ENCODE measurements at regions not wholly inside any gene's neighbourhood (a gene's known extent, or its start where the extent isn't known, plus 50 kb on each side); places are given as distances from the start of the nearest gene placed in this dataset.

- H3K9me3 Mint-ChIP-seq: peaks cover 4% of the 10 kb centered on the region
- intact Hi-C loops (cut with micrococcal nuclease): no loop called here
- no peaks in the 10 kb centered on the region for H3K27me3 Mint-ChIP-seq
- H3K27ac Mint-ChIP-seq: no peak overlapping the region
- DNase-seq: no peak
- H3K4me1 Mint-ChIP-seq: no peaks in the 10 kb centered on the region
- H3K4me3 Mint-ChIP-seq: no peak overlapping the region
- no peaks in the 10 kb centered on the region for H3K36me3 Mint-ChIP-seq (ENCODE audit: low read depth)
These were observed 886.7 kb downstream of the SUCLG1 start for GRCh38 chr2:83572400-83572799.

GRCh38 chr2:83567551-83567950, 891.5 kb downstream of the SUCLG1 start:
- Mint-ChIP-seq H3K4me3 (no peak overlapping the region), H3K27ac (no peak overlapping the region), H3K9me3 (peaks cover 4% of the 10 kb centered on the region), H3K4me1 (no peaks in the 10 kb centered on the region), H3K27me3 (no peaks in the 10 kb centered on the region), H3K36me3 (ENCODE audit: low read depth) (no peaks in the 10 kb centered on the region)
- no peak for DNase-seq
- intact Hi-C loops (cut with micrococcal nuclease): no loop called here

DNA sequence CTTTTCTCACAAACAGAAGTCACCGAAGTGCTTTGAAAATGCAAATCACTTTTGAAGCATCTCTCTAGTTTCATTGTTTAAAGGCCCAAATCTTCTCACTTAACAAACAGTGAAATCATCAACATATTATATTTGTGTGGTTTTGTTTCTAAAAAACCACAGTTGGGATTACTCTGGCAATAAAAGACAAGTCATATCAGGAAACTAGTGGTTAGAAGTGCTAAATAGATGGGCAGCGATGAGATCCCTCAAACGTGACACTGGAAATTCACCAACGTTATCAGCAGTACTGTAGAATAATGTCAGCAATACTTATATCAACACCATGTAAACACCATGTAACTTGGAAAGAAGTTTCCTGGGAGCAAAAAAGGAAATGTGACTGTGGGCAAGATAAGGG, 893.5 kb downstream of the SUCLG1 start:
- H3K4me1 Mint-ChIP-seq: no peaks in the 10 kb centered on the region
- H3K27ac Mint-ChIP-seq: no peak overlapping the region
- no peaks in the 10 kb centered on the region for H3K36me3 Mint-ChIP-seq (ENCODE audit: low read depth)
- peaks cover 4% of the 10 kb centered on the region for H3K9me3 Mint-ChIP-seq
- no peak for DNase-seq
- intact Hi-C loops (cut with micrococcal nuclease): no loop called here
- no peaks in the 10 kb centered on the region for H3K27me3 Mint-ChIP-seq
- no peak overlapping the region for H3K4me3 Mint-ChIP-seq

- Mint-ChIP-seq H3K27me3 (no peaks in the 10 kb centered on the region), H3K36me3 (ENCODE audit: low read depth) (no peaks in the 10 kb centered on the region), H3K27ac (no peak overlapping the region), H3K4me3 (no peak overlapping the region), H3K4me1 (no peaks in the 10 kb centered on the region), H3K9me3 (peaks cover 4% of the 10 kb centered on the region)
- intact Hi-C loops (cut with micrococcal nuclease): no loop called here
- no peak for DNase-seq
These were observed 893.9 kb downstream of the SUCLG1 start for GRCh38 chr2:83565181-83565580.

- intact Hi-C loops (cut with micrococcal nuclease): no loop called here
- H3K36me3 Mint-ChIP-seq (ENCODE audit: low read depth): no peaks in the 10 kb centered on the region
- H3K4me1 Mint-ChIP-seq: no peaks in the 10 kb centered on the region
- no peak overlapping the region for H3K27ac Mint-ChIP-seq
- no peak for DNase-seq
- H3K4me3 Mint-ChIP-seq: no peak overlapping the region
- peaks cover 3% of the 10 kb centered on the region for H3K9me3 Mint-ChIP-seq
- H3K27me3 Mint-ChIP-seq: no peaks in the 10 kb centered on the region
These were observed 897.5 kb downstream of the SUCLG1 start for GRCh38 chr2:83561592-83561991.

DNA sequence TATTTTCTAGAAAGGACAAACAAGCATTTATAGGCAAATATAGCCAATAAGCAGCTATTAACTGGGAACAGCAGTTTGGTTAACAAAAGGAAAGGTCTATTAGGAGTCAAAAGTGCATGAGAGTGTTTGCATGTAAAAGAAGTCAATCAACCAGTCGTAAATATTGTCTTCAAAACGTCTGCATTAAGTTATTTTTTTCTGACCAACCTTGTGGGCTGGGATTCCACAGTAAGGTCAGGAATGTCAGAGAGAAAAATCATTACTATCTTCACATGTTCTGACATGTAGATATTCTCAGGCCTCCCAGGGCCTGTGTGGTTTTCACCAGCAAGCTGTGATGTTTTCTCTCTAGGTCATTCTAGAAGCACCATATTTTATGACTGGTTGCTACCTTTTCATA, 922.5 kb downstream of the SUCLG1 start:
- Mint-ChIP-seq H3K27me3 (no peaks in the 10 kb centered on the region), H3K9me3 (no peaks in the 10 kb centered on the region), H3K36me3 (ENCODE audit: low read depth) (no peaks in the 10 kb centered on the region), H3K4me3 (no peak overlapping the region), H3K4me1 (no peaks in the 10 kb centered on the region), H3K27ac (no peak overlapping the region)
- intact Hi-C loops (cut with micrococcal nuclease): no loop called here
- DNase-seq: no peak

- H3K36me3 Mint-ChIP-seq (ENCODE audit: low read depth): no peaks in the 10 kb centered on the region
- H3K4me1 Mint-ChIP-seq: no peaks in the 10 kb centered on the region
- no peak for DNase-seq
- H3K27ac Mint-ChIP-seq: no peak overlapping the region
- no peaks in the 10 kb centered on the region for H3K27me3 Mint-ChIP-seq
- no peaks in the 10 kb centered on the region for H3K9me3 Mint-ChIP-seq
- intact Hi-C loops (cut with micrococcal nuclease): no loop called here
- no peak overlapping the region for H3K4me3 Mint-ChIP-seq
These were observed 924.7 kb downstream of the SUCLG1 start for GRCh38 chr2:83534416-83534815.

DNA sequence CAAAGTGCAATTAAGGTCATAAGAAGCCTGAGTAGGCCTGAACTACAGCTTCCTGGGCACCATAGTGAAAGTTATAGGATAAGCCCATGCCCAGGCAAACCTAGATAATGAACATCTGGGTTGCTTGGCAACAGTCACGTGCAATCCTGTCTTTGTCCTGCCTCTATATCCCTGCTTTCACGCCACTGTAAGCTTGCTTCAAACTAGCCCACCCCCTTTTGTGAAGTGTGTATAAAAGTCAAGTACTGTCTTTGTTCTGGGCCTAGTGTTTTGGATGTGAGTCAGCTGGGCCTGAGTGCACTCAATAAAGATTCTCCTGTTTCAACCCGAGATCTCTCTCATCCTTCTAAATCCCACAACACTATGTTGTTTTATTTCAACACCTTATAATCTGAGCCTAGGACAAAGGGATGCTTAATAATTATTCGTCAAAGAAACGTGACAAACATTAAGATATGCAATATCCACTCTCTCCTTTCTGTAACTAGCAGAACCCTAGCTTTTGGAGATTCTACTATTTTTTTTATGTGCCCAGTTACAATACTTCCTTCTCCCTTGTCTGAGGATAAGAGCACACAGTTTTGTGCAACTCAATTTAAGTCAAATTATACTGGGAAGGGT, 927.8 kb downstream of the SUCLG1 start:
- Mint-ChIP-seq H3K27ac (no peak overlapping the region), H3K4me3 (no peak overlapping the region), H3K9me3 (no peaks in the 10 kb centered on the region), H3K4me1 (no peaks in the 10 kb centered on the region), H3K27me3 (no peaks in the 10 kb centered on the region), H3K36me3 (ENCODE audit: low read depth) (no peaks in the 10 kb centered on the region)
- intact Hi-C loops (cut with micrococcal nuclease): no loop called here
- no peak for DNase-seq

GRCh38 chr2:83528767-83529166, 930.3 kb downstream of the SUCLG1 start:
- Mint-ChIP-seq H3K4me3 (no peak overlapping the region), H3K27ac (no peak overlapping the region), H3K27me3 (no peaks in the 10 kb centered on the region), H3K4me1 (no peaks in the 10 kb centered on the region), H3K36me3 (ENCODE audit: low read depth) (no peaks in the 10 kb centered on the region), H3K9me3 (no peaks in the 10 kb centered on the region)
- no peak for DNase-seq
- intact Hi-C loops (cut with micrococcal nuclease): no loop called here

DNA sequence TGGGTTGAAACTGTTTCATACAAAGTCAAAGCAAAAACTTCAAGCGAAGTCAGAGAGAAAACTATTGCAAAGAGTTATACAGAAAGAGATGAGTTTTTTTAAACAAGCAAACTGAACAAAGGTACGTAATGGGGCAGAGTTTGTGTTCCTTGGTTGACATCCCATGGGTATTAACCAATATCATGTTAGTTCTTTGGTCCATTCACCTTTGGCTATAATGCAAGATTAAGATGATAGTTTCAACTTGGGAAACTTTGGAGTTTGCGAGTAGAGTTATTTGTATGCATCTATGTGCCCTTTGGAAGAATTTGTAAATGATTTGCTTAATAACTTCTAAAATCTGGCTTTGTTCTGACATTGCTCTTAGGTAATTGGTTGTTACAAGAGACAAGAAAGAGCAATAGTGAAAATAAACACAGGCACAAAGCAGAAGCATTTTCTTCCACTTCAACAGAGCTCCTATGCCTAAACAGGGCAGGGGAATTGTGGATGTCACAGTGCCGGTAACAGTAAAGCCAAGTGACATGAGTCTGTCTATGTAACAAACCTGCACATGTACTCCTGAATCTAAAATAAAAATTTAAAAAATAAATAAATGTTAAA, 936.1 kb downstream of the SUCLG1 start:
- H3K27me3 Mint-ChIP-seq: no peaks in the 10 kb centered on the region
- no peaks in the 10 kb centered on the region for H3K4me1 Mint-ChIP-seq
- peaks cover 4% of the 10 kb centered on the region for H3K9me3 Mint-ChIP-seq
- intact Hi-C loops (cut with micrococcal nuclease): no loop called here
- peaks cover 2% of the 10 kb centered on the region for H3K36me3 Mint-ChIP-seq (ENCODE audit: low read depth)
- no peak overlapping the region for H3K27ac Mint-ChIP-seq
- H3K4me3 Mint-ChIP-seq: no peak overlapping the region
- no peak for DNase-seq

DNA sequence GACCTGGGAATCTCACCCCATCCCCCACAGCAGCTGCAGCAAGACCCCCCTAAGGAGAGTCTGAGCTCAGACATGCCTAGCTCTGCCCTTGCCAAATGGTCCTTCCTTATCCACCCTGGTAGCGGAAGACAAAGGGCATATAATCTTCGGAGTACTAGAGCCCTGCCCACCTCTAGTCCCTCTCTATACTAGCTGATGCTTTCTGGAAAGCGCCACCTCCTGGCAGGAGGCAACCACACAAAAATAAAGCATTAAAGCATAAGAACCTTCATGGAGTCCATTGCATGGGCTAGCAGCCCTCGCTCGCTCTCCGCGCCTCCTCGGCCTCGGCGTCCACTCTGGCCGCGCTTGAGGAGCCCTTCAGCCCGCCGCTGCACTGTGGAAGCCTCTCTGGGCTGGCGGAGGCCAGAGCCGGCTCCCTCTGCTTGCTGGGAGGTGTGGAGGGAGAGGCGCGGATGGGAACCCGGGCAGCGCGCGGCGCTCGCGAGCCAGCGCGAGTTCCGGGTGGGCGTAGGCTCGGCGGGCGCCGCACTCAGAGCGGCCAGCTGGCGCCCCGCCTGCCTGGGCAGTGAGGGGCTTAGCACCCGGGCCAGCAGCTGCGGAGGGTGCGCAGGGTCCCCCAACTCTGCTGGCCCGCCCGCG, 941.2 kb downstream of the SUCLG1 start:
- DNase-seq: no peak
- Mint-ChIP-seq H3K36me3 (ENCODE audit: low read depth) (peaks cover 2% of the 10 kb centered on the region), H3K27ac (no peak overlapping the region), H3K9me3 (peaks cover 8% of the 10 kb centered on the region), H3K4me3 (no peak overlapping the region), H3K4me1 (no peaks in the 10 kb centered on the region), H3K27me3 (no peaks in the 10 kb centered on the region)
- intact Hi-C loops (cut with micrococcal nuclease): no loop called here

GRCh38 chr2:83516503-83516902, 942.6 kb downstream of the SUCLG1 start:
- H3K4me1 Mint-ChIP-seq: no peaks in the 10 kb centered on the region

GRCh38 chr2:83487451-83487850, 971.6 kb downstream of the SUCLG1 start:
- Mint-ChIP-seq H3K9me3 (no peaks in the 10 kb centered on the region), H3K36me3 (ENCODE audit: low read depth) (no peaks in the 10 kb centered on the region)
- intact Hi-C loops (cut with micrococcal nuclease): no loop called here

More at GRCh38 chr2:83516503-83516902, 942.6 kb downstream of the SUCLG1 start:
- Mint-ChIP-seq H3K27ac (no peak overlapping the region), H3K36me3 (ENCODE audit: low read depth) (peaks cover 2% of the 10 kb centered on the region), H3K4me3 (no peak overlapping the region), H3K27me3 (no peaks in the 10 kb centered on the region), H3K9me3 (peaks cover 8% of the 10 kb centered on the region)
- intact Hi-C loops (cut with micrococcal nuclease): no loop called here
- no peak for DNase-seq

DNA sequence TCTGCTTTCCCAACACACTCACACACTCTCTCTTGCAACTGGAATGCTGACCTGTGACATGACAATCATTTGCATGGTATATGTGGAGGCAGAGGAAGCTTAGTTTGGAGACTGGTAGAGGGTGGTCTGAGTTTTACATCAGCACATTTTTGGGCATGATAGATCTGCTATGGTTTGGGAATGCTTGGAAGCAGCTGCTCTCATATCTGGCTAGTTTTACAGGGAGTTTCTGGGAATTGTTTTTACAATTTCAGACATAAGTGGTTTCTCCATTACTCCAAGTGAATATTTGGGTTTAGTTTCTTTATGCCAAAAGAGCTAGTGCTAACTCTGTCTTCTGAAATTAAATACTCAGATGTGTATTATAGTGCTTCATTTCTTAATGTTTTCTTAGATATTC, 977.6 kb downstream of the SUCLG1 start:
- no peak for DNase-seq
- H3K4me3 Mint-ChIP-seq: no peak overlapping the region
- H3K4me1 Mint-ChIP-seq: no peaks in the 10 kb centered on the region
- no peaks in the 10 kb centered on the region for H3K36me3 Mint-ChIP-seq (ENCODE audit: low read depth)
- no peaks in the 10 kb centered on the region for H3K27me3 Mint-ChIP-seq
- intact Hi-C loops (cut with micrococcal nuclease): no loop called here
- no peaks in the 10 kb centered on the region for H3K9me3 Mint-ChIP-seq
- no peak overlapping the region for H3K27ac Mint-ChIP-seq

More at GRCh38 chr2:83487451-83487850, 971.6 kb downstream of the SUCLG1 start:
- H3K4me3 Mint-ChIP-seq: no peak overlapping the region
- H3K4me1 Mint-ChIP-seq: no peaks in the 10 kb centered on the region
- no peaks in the 10 kb centered on the region for H3K27me3 Mint-ChIP-seq
- H3K27ac Mint-ChIP-seq: no peak overlapping the region
- DNase-seq: no peak

Data from activated CD4-positive, alpha-beta T cell treated with anti-CD3 and anti-CD28 coated beads, Interleukin-2, amount 10 ng/mL, durations not matched to agents 24 days and 14 days (primary cell).